ENCODE measurements at regions not wholly inside any gene's neighbourhood (a gene's known extent, or its start where the extent isn't known, plus 50 kb on each side); places are given as distances from the start of the nearest gene placed in this dataset.

DNA sequence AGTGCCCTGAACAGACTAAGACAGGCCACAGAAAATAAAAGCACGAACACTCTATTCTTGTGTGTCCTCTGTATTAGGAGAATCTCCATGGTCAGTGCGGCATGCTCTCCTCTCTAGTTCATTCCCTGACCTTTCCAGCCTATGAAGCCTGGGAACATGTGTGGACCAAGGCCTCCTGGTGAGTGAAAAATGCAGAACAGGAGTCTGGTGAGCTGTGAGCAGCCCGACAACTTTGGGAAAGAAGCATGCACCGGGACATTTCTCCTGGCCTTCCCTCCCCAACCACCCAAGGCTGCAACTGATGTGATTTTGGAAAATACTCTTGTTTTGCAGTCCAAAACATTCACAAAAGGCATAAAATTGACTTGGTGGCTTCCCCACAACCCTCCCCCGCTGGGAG, 878.3 kb upstream of the ID2 start:
- TF ChIP-seq, protein P1, sequence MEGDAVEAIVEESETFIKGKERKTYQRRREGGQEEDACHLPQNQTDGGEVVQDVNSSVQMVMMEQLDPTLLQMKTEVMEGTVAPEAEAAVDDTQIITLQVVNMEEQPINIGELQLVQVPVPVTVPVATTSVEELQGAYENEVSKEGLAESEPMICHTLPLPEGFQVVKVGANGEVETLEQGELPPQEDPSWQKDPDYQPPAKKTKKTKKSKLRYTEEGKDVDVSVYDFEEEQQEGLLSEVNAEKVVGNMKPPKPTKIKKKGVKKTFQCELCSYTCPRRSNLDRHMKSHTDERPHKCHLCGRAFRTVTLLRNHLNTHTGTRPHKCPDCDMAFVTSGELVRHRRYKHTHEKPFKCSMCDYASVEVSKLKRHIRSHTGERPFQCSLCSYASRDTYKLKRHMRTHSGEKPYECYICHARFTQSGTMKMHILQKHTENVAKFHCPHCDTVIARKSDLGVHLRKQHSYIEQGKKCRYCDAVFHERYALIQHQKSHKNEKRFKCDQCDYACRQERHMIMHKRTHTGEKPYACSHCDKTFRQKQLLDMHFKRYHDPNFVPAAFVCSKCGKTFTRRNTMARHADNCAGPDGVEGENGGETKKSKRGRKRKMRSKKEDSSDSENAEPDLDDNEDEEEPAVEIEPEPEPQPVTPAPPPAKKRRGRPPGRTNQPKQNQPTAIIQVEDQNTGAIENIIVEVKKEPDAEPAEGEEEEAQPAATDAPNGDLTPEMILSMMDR (IDR thresholded peaks at IDR 0.05), result no peak
- no peak for TF ChIP-seq EP300 (IDR thresholded peaks at IDR 0.05)
- no peak for TF ChIP-seq POLR2A (IDR thresholded peaks at IDR 0.05)
- TF ChIP-seq POLR2AphosphoS5 (IDR thresholded peaks at IDR 0.05), result no peak
